ENCODE measurements at regions not wholly inside any gene's neighbourhood (a gene's known extent, or its start where the extent isn't known, plus 50 kb on each side); places are given as distances from the start of the nearest gene placed in this dataset.

DNA sequence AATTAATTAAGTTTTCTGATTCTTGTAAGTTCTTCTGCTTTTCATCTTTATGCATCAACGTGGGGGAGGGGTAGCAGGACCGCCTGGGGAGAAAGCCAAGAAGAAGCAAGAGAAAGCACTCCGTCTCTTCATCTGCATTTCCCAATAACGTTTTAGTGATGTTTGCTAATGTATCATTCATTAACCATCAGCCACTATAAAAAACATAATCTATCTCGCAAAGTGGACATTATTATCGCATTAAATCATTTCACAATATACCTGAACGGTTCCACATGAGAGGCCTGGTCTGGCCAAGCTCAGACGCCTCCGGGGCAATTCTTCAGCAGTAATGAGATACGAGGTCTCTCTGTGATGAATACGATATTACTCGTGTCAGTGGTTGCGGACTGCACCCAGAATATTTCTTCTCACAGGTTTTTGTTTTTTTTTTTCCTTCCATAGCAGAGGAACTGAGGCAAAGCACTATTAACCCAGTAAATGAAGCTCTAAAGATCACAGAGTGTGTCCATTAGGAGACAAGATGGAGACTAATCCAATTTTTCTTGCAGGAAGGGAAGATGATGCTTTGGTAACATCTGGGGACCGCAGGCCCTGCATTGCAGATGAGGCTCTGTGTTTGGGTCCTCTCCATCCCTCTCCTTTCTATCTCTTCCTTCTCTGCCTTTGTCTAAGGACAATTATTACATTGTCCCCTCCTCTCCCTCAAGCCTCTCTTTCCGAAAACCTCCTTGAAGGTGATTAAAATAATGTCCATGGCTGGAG lies 156.1 kb downstream of the SLC35B3 start:
- Histone ChIP-seq H3K9me3 (ENCODE audit: control insufficient read depth, insufficient read depth, low read depth, low read length) (no peaks in the 10 kb centered on the region), H3K27me3 (ENCODE audit: control insufficient read depth, insufficient read depth, low read length) (no peaks in the 10 kb centered on the region), H2AFZ (ENCODE audit: low read length) (no peak overlapping the region)

DNA sequence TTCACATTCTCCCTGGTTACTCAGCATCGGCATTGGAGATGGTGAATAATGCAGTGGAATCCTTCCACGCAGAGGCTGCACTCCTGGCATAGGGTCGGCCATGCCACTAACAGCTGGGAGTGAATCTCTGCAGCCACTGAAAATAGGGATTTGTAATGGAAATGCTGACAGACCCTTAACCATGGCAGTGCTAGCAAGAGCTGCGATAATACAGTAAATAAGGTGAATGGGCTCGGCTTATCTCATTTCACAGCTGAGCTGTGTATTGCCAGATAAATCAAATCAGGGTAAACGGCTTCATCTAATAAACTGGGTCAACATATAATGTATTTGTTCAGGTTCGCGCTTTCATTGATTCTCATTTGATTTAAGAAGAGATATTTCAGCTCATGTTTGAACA lies 156.8 kb downstream of the SLC35B3 start:
- no peak overlapping the region for H3K4me2 ChIP-seq (ENCODE audit: extremely low read depth, insufficient read depth, low read length)
- H3K36me3 ChIP-seq (ENCODE audit: control insufficient read depth, insufficient read depth, low read length) = no peaks in the 10 kb centered on the region
- H3K27me3 ChIP-seq (ENCODE audit: control insufficient read depth, insufficient read depth, low read length) = no peaks in the 10 kb centered on the region
- H4K20me1 ChIP-seq (ENCODE audit: control insufficient read depth, extremely low read depth, insufficient read depth, low read length) = no peaks in the 10 kb centered on the region
- H2AFZ ChIP-seq (ENCODE audit: low read length) = no peak overlapping the region
- no peak overlapping the region for H3K27ac ChIP-seq (ENCODE audit: insufficient read depth, low read length)
- no peak for DNase-seq (ENCODE audit: low read depth in 2 of 2)
- no peak overlapping the region for H3K9ac ChIP-seq (ENCODE audit: insufficient read depth, low read length)
- H3K79me2 ChIP-seq (ENCODE audit: control insufficient read depth, insufficient read depth, low read length) = no peaks in the 10 kb centered on the region
- TF ChIP-seq EZH2 (IDR thresholded peaks at IDR 0.05; ENCODE audit: low read length, missing control alignments) = no peak
- TF ChIP-seq, protein P1, sequence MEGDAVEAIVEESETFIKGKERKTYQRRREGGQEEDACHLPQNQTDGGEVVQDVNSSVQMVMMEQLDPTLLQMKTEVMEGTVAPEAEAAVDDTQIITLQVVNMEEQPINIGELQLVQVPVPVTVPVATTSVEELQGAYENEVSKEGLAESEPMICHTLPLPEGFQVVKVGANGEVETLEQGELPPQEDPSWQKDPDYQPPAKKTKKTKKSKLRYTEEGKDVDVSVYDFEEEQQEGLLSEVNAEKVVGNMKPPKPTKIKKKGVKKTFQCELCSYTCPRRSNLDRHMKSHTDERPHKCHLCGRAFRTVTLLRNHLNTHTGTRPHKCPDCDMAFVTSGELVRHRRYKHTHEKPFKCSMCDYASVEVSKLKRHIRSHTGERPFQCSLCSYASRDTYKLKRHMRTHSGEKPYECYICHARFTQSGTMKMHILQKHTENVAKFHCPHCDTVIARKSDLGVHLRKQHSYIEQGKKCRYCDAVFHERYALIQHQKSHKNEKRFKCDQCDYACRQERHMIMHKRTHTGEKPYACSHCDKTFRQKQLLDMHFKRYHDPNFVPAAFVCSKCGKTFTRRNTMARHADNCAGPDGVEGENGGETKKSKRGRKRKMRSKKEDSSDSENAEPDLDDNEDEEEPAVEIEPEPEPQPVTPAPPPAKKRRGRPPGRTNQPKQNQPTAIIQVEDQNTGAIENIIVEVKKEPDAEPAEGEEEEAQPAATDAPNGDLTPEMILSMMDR (conservative IDR thresholded peaks at IDR 0.05 in 1 of 2, IDR thresholded peaks at IDR 0.05 in 1 of 2; ENCODE audit: low read depth in 1 of 2, low read length in 2 of 2) = no peak
- no peaks in the 10 kb centered on the region for H3K4me1 ChIP-seq (ENCODE audit: control insufficient read depth, extremely low read depth, insufficient read depth, low read length)
- H3K4me3 ChIP-seq (replicated peaks in 1 of 4; ENCODE audit: control extremely low read depth in 1 of 4, insufficient read depth in 1 of 4, low read depth in 3 of 4, low read length in 4 of 4) = no peak overlapping the region
- H3K9me3 ChIP-seq (ENCODE audit: control insufficient read depth, insufficient read depth, low read depth, low read length) = no peaks in the 10 kb centered on the region

More for the DNA sequence above, 156.1 kb downstream of the SLC35B3 start:
- no peak overlapping the region for H3K4me3 ChIP-seq (replicated peaks in 1 of 4; ENCODE audit: control extremely low read depth in 1 of 4, insufficient read depth in 1 of 4, low read depth in 3 of 4, low read length in 4 of 4)
- no peaks in the 10 kb centered on the region for H3K79me2 ChIP-seq (ENCODE audit: control insufficient read depth, insufficient read depth, low read length)
- H3K4me2 ChIP-seq (ENCODE audit: extremely low read depth, insufficient read depth, low read length) = no peak overlapping the region
- no peak for DNase-seq (ENCODE audit: low read depth in 2 of 2)
- no peak for TF ChIP-seq EZH2 (IDR thresholded peaks at IDR 0.05; ENCODE audit: low read length, missing control alignments)
- TF ChIP-seq, protein P1 (conservative IDR thresholded peaks at IDR 0.05 in 1 of 2, IDR thresholded peaks at IDR 0.05 in 1 of 2; ENCODE audit: low read depth in 1 of 2, low read length in 2 of 2) = no peak
- H4K20me1 ChIP-seq (ENCODE audit: control insufficient read depth, extremely low read depth, insufficient read depth, low read length) = no peaks in the 10 kb centered on the region
- H3K4me1 ChIP-seq (ENCODE audit: control insufficient read depth, extremely low read depth, insufficient read depth, low read length) = no peaks in the 10 kb centered on the region
- H3K36me3 ChIP-seq (ENCODE audit: control insufficient read depth, insufficient read depth, low read length) = no peaks in the 10 kb centered on the region
- no peak overlapping the region for H3K9ac ChIP-seq (ENCODE audit: insufficient read depth, low read length)
- H3K27ac ChIP-seq (ENCODE audit: insufficient read depth, low read length) = no peak overlapping the region

DNA sequence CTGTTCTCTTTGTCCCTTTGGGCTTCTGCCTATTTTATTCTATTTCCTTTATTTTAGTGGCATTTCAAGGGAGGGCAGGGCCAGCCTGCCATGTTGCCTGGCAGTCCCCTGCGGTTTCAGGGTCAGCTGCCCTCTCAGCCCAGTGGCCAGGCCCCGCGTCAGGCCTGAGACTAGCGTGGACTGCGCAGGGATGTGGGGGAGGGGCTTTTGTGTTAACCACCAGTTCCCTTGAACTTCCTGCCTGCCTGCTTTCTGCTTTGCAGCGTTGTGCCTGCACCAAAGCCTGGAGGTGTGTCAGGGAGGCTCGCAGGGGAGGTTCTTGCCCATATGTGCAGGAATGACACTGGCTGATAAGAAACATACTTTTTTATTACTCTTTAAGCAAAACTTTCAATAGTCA lies 157.6 kb downstream of the SLC35B3 start:
- no peaks in the 10 kb centered on the region for H3K27me3 ChIP-seq (ENCODE audit: control insufficient read depth, insufficient read depth, low read length)
- no peak for DNase-seq (ENCODE audit: low read depth in 2 of 2)
- TF ChIP-seq EZH2 (IDR thresholded peaks at IDR 0.05; ENCODE audit: low read length, missing control alignments) = no peak
- TF ChIP-seq, protein P1 (conservative IDR thresholded peaks at IDR 0.05 in 1 of 2, IDR thresholded peaks at IDR 0.05 in 1 of 2; ENCODE audit: low read depth in 1 of 2, low read length in 2 of 2) = no peak
- no peaks in the 10 kb centered on the region for H3K36me3 ChIP-seq (ENCODE audit: control insufficient read depth, insufficient read depth, low read length)
- H4K20me1 ChIP-seq (ENCODE audit: control insufficient read depth, extremely low read depth, insufficient read depth, low read length) = no peaks in the 10 kb centered on the region
- H3K27ac ChIP-seq (ENCODE audit: insufficient read depth, low read length) = no peak overlapping the region
- H3K4me1 ChIP-seq (ENCODE audit: control insufficient read depth, extremely low read depth, insufficient read depth, low read length) = no peaks in the 10 kb centered on the region
- no peak overlapping the region for H2AFZ ChIP-seq (ENCODE audit: low read length)
- H3K4me3 ChIP-seq (replicated peaks in 1 of 4; ENCODE audit: control extremely low read depth in 1 of 4, insufficient read depth in 1 of 4, low read depth in 3 of 4, low read length in 4 of 4) = no peak overlapping the region
- no peaks in the 10 kb centered on the region for H3K9me3 ChIP-seq (ENCODE audit: control insufficient read depth, insufficient read depth, low read depth, low read length)
- no peaks in the 10 kb centered on the region for H3K79me2 ChIP-seq (ENCODE audit: control insufficient read depth, insufficient read depth, low read length)
- no peak overlapping the region for H3K9ac ChIP-seq (ENCODE audit: insufficient read depth, low read length)
- H3K4me2 ChIP-seq (ENCODE audit: extremely low read depth, insufficient read depth, low read length) = no peak overlapping the region
